Glutamatergic neuron (in vitro differentiated cells): ENCODE measurements at regions not wholly inside any gene's neighbourhood (a gene's known extent, or its start where the extent isn't known, plus 50 kb on each side); places are given as distances from the start of the nearest gene placed in this dataset.

Source experiments
- DNase-seq: peaks from one replicate; pipeline ENCODE4 v3.0.0; 2022
- H3K27ac Mint-ChIP-seq: one replicate; pipeline ENCODE4 v1.8.0; 2020; ENCODE audit warnings: mild to moderate bottlenecking, mixed read lengths, inconsistent platforms; ENCODE audit not compliant: unreplicated experiment
- H3K27me3 Mint-ChIP-seq: one replicate; pipeline ENCODE4 v1.8.0; 2020; ENCODE audit warnings: mild to moderate bottlenecking, moderate library complexity, mixed read lengths, inconsistent platforms; ENCODE audit not compliant: unreplicated experiment
- H3K36me3 Mint-ChIP-seq: one replicate; pipeline ENCODE4 v1.8.0; 2020; ENCODE audit warnings: mild to moderate bottlenecking, mixed read lengths, inconsistent platforms; ENCODE audit not compliant: unreplicated experiment
- H3K4me1 Mint-ChIP-seq: one replicate; pipeline ENCODE4 v1.8.0; 2020; ENCODE audit warnings: mild to moderate bottlenecking, low read depth, mixed read lengths, inconsistent platforms; ENCODE audit not compliant: unreplicated experiment
- H3K4me3 Mint-ChIP-seq: one replicate; pipeline ENCODE4 v1.8.0; 2020; ENCODE audit warnings: mild to moderate bottlenecking, mixed read lengths, inconsistent platforms; ENCODE audit not compliant: unreplicated experiment
- H3K9me3 Mint-ChIP-seq: one replicate; pipeline ENCODE4 v1.8.0; 2020; ENCODE audit warnings: mild to moderate bottlenecking, moderate library complexity, mixed read lengths, inconsistent platforms; ENCODE audit not compliant: unreplicated experiment
- CTCF ChIP-seq: fragments of 200-600 bp; sonication (generic); IDR thresholded peaks from one replicate; pipeline ENCODE4 v1.5.0; 2021; ENCODE audit not compliant: partially characterized antibody, unreplicated experiment

GRCh38 chr14:79920180-79920692 is 291.1 kb downstream of the DIO2 start:
- no peaks in the 10 kb centered on the region for H3K27me3 Mint-ChIP-seq
- H3K27ac Mint-ChIP-seq, result no peak overlapping the region
- TF ChIP-seq CTCF, result no peak
- peaks cover 6% of the 10 kb centered on the region for H3K4me1 Mint-ChIP-seq
- DNase-seq, result no peak
- H3K9me3 Mint-ChIP-seq, result no peaks in the 10 kb centered on the region
- no peak overlapping the region for H3K4me3 Mint-ChIP-seq
- no peaks in the 10 kb centered on the region for H3K36me3 Mint-ChIP-seq
